Astrocyte (in vitro differentiated cells and primary cell): ENCODE measurements at regions not wholly inside any gene's neighbourhood (a gene's known extent, or its start where the extent isn't known, plus 50 kb on each side); places are given as distances from the start of the nearest gene placed in this dataset.
"Not testable (repeated sequence)": the region's sequence is repeated elsewhere in the genome, so short reads cannot be mapped to it uniquely, and the experiment has no call there.

Source experiments
- DNase-seq: peaks from one replicate; pipeline ENCODE4 v3.0.0-alpha.2; 2010; ENCODE audit warnings: low read depth
- FAIRE-seq: peaks from 2 replicates; lab custom pipeline; 2011; peaks lifted over from hg19 to GRCh38; lab: Jason Lieb, UNC
- H2AFZ ChIP-seq: 2 replicates; pipeline ENCODE4 v1.6.0; 2012; ENCODE audit warnings: low read depth, low read length, inconsistent platforms
- H3K27ac ChIP-seq: 2 replicates; pipeline ENCODE4 v1.5.1; 2011; ENCODE audit warnings: low read depth, low read length, inconsistent platforms
- H3K27me3 ChIP-seq: 2 replicates; pipeline ENCODE4 v1.6.0; 2011; ENCODE audit warnings: low read length, inconsistent platforms; ENCODE audit not compliant: insufficient read depth
- H3K36me3 ChIP-seq: 2 replicates; pipeline ENCODE4 v1.5.1; 2011; ENCODE audit warnings: low read length, inconsistent platforms; ENCODE audit not compliant: insufficient read depth
- H3K4me1 ChIP-seq: 2 replicates; pipeline ENCODE4 v1.5.1; 2011; ENCODE audit warnings: low read length, inconsistent platforms; ENCODE audit not compliant: insufficient read depth
- H3K4me2 ChIP-seq: 2 replicates; pipeline ENCODE4 v1.6.0; 2012; ENCODE audit warnings: low read length, inconsistent platforms
- H3K4me3 ChIP-seq: 2 replicates; pipeline ENCODE4 v1.5.1; 2011; ENCODE audit warnings: low read depth, mild to moderate bottlenecking, low read length, inconsistent platforms; ENCODE audit not compliant: insufficient read depth
- H3K79me2 ChIP-seq: 2 replicates; pipeline ENCODE4 v1.6.0; 2012; ENCODE audit warnings: mild to moderate bottlenecking, low read length, inconsistent platforms; ENCODE audit not compliant: insufficient read depth
- H3K9ac ChIP-seq: 2 replicates; pipeline ENCODE4 v1.6.0; 2012; ENCODE audit warnings: mild to moderate bottlenecking, low read length, inconsistent platforms
- H3K9me3 ChIP-seq: 2 replicates; pipeline ENCODE4 v1.5.1; 2012; ENCODE audit warnings: low read depth, mild to moderate bottlenecking, low read length, inconsistent platforms; ENCODE audit not compliant: insufficient read depth
- H4K20me1 ChIP-seq: 2 replicates; pipeline ENCODE4 v1.6.0; 2012; ENCODE audit warnings: low read length, inconsistent platforms; ENCODE audit not compliant: insufficient read depth
- H3K27ac Mint-ChIP-seq: one replicate; pipeline ENCODE4 v1.8.0; 2021; ENCODE audit warnings: mild to moderate bottlenecking, mixed read lengths; ENCODE audit not compliant: unreplicated experiment
- H3K27me3 Mint-ChIP-seq: one replicate; pipeline ENCODE4 v1.8.0; 2021; ENCODE audit warnings: low read depth, mixed read lengths; ENCODE audit not compliant: unreplicated experiment
- H3K36me3 Mint-ChIP-seq: one replicate; pipeline ENCODE4 v1.8.0; 2021; ENCODE audit warnings: low read depth, mixed read lengths; ENCODE audit not compliant: unreplicated experiment
- H3K4me1 Mint-ChIP-seq: one replicate; pipeline ENCODE4 v1.8.0; 2021; ENCODE audit warnings: low read depth, mixed read lengths; ENCODE audit not compliant: unreplicated experiment
- H3K4me3 Mint-ChIP-seq: one replicate; pipeline ENCODE4 v1.8.0; 2021; ENCODE audit warnings: mild to moderate bottlenecking, moderate library complexity, mixed read lengths; ENCODE audit not compliant: unreplicated experiment
- H3K9me3 Mint-ChIP-seq: one replicate; pipeline ENCODE4 v1.8.0; 2021; ENCODE audit warnings: mild to moderate bottlenecking, mixed read lengths; ENCODE audit not compliant: unreplicated experiment
- CTCF ChIP-seq: IDR thresholded peaks from 2 replicates; pipeline ENCODE4 v1.5.1; 2011; ENCODE audit warnings: low read depth, mild to moderate bottlenecking, inconsistent platforms, low read length, moderate library complexity; ENCODE audit not compliant: insufficient read depth
- EZH2 ChIP-seq: IDR thresholded peaks from 2 replicates; pipeline ENCODE4 v1.6.1; 2012; ENCODE audit warnings: mild to moderate bottlenecking, low read length, inconsistent platforms; ENCODE audit not compliant: insufficient read depth

GRCh38 chr9:102609461-102609860 is 385.7 kb upstream of the CYLC2 start:
- FAIRE-seq = no peak
- DNase-seq = no peak
- Mint-ChIP-seq H3K4me1 (no peaks in the 10 kb centered on the region), H3K9me3 (peaks cover 10% of the 10 kb centered on the region), H3K4me3 (no peak overlapping the region), H3K36me3 (no peaks in the 10 kb centered on the region), H3K27me3 (no peaks in the 10 kb centered on the region), H3K27ac (no peak overlapping the region)
- no peaks in the 10 kb centered on the region for H3K4me1 ChIP-seq
- H3K9ac ChIP-seq = no peak overlapping the region
- no peak overlapping the region for H2AFZ ChIP-seq
- no peaks in the 10 kb centered on the region for H3K27me3 ChIP-seq
- no peak for TF ChIP-seq CTCF
- TF ChIP-seq EZH2 = no peak
- H3K9me3 ChIP-seq = no peaks in the 10 kb centered on the region
- H4K20me1 ChIP-seq = no peaks in the 10 kb centered on the region
- no peak overlapping the region for H3K4me3 ChIP-seq
- no peak overlapping the region for H3K4me2 ChIP-seq
- no peak overlapping the region for H3K27ac ChIP-seq
- no peaks in the 10 kb centered on the region for H3K79me2 ChIP-seq
- no peaks in the 10 kb centered on the region for H3K36me3 ChIP-seq

- not testable (repeated sequence) for H4K20me1 ChIP-seq, FAIRE-seq, H2AFZ ChIP-seq, H3K27ac Mint-ChIP-seq, H3K79me2 ChIP-seq, H3K27ac ChIP-seq, H3K4me1 Mint-ChIP-seq, DNase-seq, H3K36me3 Mint-ChIP-seq, H3K36me3 ChIP-seq, H3K4me3 Mint-ChIP-seq, H3K27me3 ChIP-seq, H3K9ac ChIP-seq, H3K27me3 Mint-ChIP-seq, H3K4me1 ChIP-seq, H3K4me2 ChIP-seq, H3K4me3 ChIP-seq, H3K9me3 ChIP-seq
- H3K9me3 Mint-ChIP-seq = peaks cover 14% of the 10 kb centered on the region
Observed at GRCh38 chr9:102603198-102604195, 391.6 kb upstream of the CYLC2 start.

GRCh38 chr9:102594241-102594640 is 400.9 kb upstream of the CYLC2 start:
- no peaks in the 10 kb centered on the region for H4K20me1 ChIP-seq
- H2AFZ ChIP-seq = no peak overlapping the region
- no peak overlapping the region for H3K4me3 ChIP-seq
- H3K4me1 Mint-ChIP-seq = no peaks in the 10 kb centered on the region
- no peak for DNase-seq
- H3K27me3 Mint-ChIP-seq = no peaks in the 10 kb centered on the region
- no peaks in the 10 kb centered on the region for H3K27me3 ChIP-seq
- no peak overlapping the region for H3K4me2 ChIP-seq
- no peaks in the 10 kb centered on the region for H3K4me1 ChIP-seq
- FAIRE-seq = no peak
- H3K9me3 ChIP-seq = no peaks in the 10 kb centered on the region
- no peak overlapping the region for H3K9ac ChIP-seq
- no peak for TF ChIP-seq EZH2
- H3K9me3 Mint-ChIP-seq = peaks cover 6% of the 10 kb centered on the region
- H3K27ac Mint-ChIP-seq = no peak overlapping the region
- H3K79me2 ChIP-seq = no peaks in the 10 kb centered on the region
- no peak overlapping the region for H3K27ac ChIP-seq
- H3K36me3 ChIP-seq = no peaks in the 10 kb centered on the region
- no peaks in the 10 kb centered on the region for H3K36me3 Mint-ChIP-seq
- H3K4me3 Mint-ChIP-seq = no peak overlapping the region
